GM23338 (cell line): ENCODE measurements at regions not wholly inside any gene's neighbourhood (a gene's known extent, or its start where the extent isn't known, plus 50 kb on each side); places are given as distances from the start of the nearest gene placed in this dataset.

Experiments used
- ATAC-seq: fragments of 200-7000 bp; cut with Tn5 transposase; 3 replicates; pipeline ENCODE4 v1.9.1; 2020
- DNase-seq: peaks from one replicate; pipeline ENCODE4 v3.0.0-alpha.2; 2015; ENCODE audit warnings: low spot score
- H2AFZ ChIP-seq: fragments of 200-600 bp; sonication (generic); 2 replicates; pipeline ENCODE4 v1.8.0; 2016; ENCODE audit warnings: antibody characterized with exemption, mild to moderate bottlenecking, moderate library complexity
- H3F3A ChIP-seq: fragments of 200-600 bp; sonication (generic); replicated peaks from 2 replicates; pipeline ENCODE4 v1.8.0; 2017; ENCODE audit warnings: antibody characterized with exemption, mixed run types, low read depth
- H3K27ac ChIP-seq: fragments of 200-600 bp; sonication (generic); 2 replicates; pipeline ENCODE4 v1.6.1; 2016; ENCODE audit warnings: low read depth
- H3K27me3 ChIP-seq: fragments of 200-600 bp; sonication (generic); 2 replicates; pipeline ENCODE4 v1.8.0; 2016; ENCODE audit warnings: mild to moderate bottlenecking, mixed run types, moderate library complexity; ENCODE audit not compliant: insufficient read depth
- H3K36me3 ChIP-seq: fragments of 200-600 bp; sonication (generic); 2 replicates; pipeline ENCODE4 v1.8.0; 2016; ENCODE audit warnings: mild to moderate bottlenecking; ENCODE audit not compliant: insufficient read depth
- H3K4me1 ChIP-seq: fragments of 200-600 bp; sonication (generic); 2 replicates; pipeline ENCODE4 v1.8.0; 2016; ENCODE audit warnings: mild to moderate bottlenecking, moderate library complexity; ENCODE audit not compliant: insufficient read depth
- H3K4me2 ChIP-seq: fragments of 200-600 bp; sonication (generic); 2 replicates; pipeline ENCODE4 v1.7.1; 2017; ENCODE audit warnings: mixed run types
- H3K4me3 ChIP-seq: fragments of 200-600 bp; sonication (generic); 2 replicates; pipeline ENCODE4 v1.6.1; 2016; ENCODE audit warnings: mixed run types
- H3K79me2 ChIP-seq: fragments of 200-600 bp; sonication (generic); replicated peaks from 2 replicates; pipeline ENCODE4 v1.8.0; 2017; ENCODE audit warnings: mild to moderate bottlenecking; ENCODE audit not compliant: insufficient read depth
- H3K9me2 ChIP-seq: fragments of 200-600 bp; sonication (generic); 2 replicates; pipeline ENCODE4 v1.8.0; 2017; ENCODE audit not compliant: insufficient read depth
- H4K20me1 ChIP-seq: fragments of 200-600 bp; sonication (generic); replicated peaks from 2 replicates; pipeline ENCODE4 v1.8.0; 2017; ENCODE audit warnings: mild to moderate bottlenecking; ENCODE audit not compliant: insufficient read depth
- H3K27ac Mint-ChIP-seq: 2 replicates; pipeline ENCODE4 v1.8.0; 2020; ENCODE audit warnings: inconsistent platforms, mild to moderate bottlenecking, moderate library complexity, mixed read lengths
- H3K27me3 Mint-ChIP-seq: 3 replicates; pipeline ENCODE4 v1.8.0; 2022; ENCODE audit warnings: low read depth, mild to moderate bottlenecking, moderate library complexity, mixed read lengths, inconsistent platforms; ENCODE audit not compliant: insufficient read depth, poor library complexity
- H3K36me3 Mint-ChIP-seq: 3 replicates; pipeline ENCODE4 v1.8.0; 2021; ENCODE audit warnings: low read depth, mild to moderate bottlenecking, inconsistent platforms, moderate library complexity, mixed read lengths
- H3K4me1 Mint-ChIP-seq: 3 replicates; pipeline ENCODE4 v1.8.0; 2020; ENCODE audit warnings: mild to moderate bottlenecking, inconsistent platforms, mixed read lengths
- H3K4me3 Mint-ChIP-seq: 3 replicates; pipeline ENCODE4 v1.8.0; 2021; ENCODE audit warnings: moderate library complexity, mild to moderate bottlenecking, inconsistent platforms, mixed read lengths
- H3K9me3 Mint-ChIP-seq: 3 replicates; pipeline ENCODE4 v1.8.0; 2020; ENCODE audit warnings: moderate library complexity, mild to moderate bottlenecking, inconsistent platforms, mixed read lengths
- CREB1 ChIP-seq: fragments of 250-450 bp; sonication (Bioruptor Pico); IDR thresholded peaks from 2 replicates; pipeline ENCODE4 v1.5.0; 2020; ENCODE audit warnings: low read depth, mild to moderate bottlenecking, moderate library complexity
- EZH2 ChIP-seq: fragments of 200-600 bp; sonication (generic); IDR thresholded peaks from one replicate; pipeline ENCODE4 v1.8.0; 2017; ENCODE audit warnings: antibody characterized with exemption, mild to moderate bottlenecking, low read depth; ENCODE audit not compliant: unreplicated experiment
- EZH2phosphoT487 ChIP-seq: fragments of 200-600 bp; sonication (generic); IDR thresholded peaks from one replicate; pipeline ENCODE4 v1.8.1; 2018; ENCODE audit warnings: antibody characterized with exemption; ENCODE audit not compliant: unreplicated experiment
- JUNB ChIP-seq: IDR thresholded peaks from one replicate; pipeline ENCODE4 v1.6.1; 2016; ENCODE audit warnings: antibody characterized with exemption; ENCODE audit not compliant: unreplicated experiment
- NANOG ChIP-seq: IDR thresholded peaks from 2 replicates; pipeline ENCODE4 v1.6.1; 2016; ENCODE audit warnings: antibody characterized with exemption, borderline replicate concordance
- POLR2AphosphoS5 ChIP-seq: IDR thresholded peaks from 2 replicates; pipeline ENCODE4 v1.6.1; 2016; ENCODE audit warnings: antibody characterized with exemption, low read depth
- STAT1 ChIP-seq: IDR thresholded peaks from one replicate; pipeline ENCODE4 v1.6.1; 2016; ENCODE audit warnings: antibody characterized with exemption; ENCODE audit not compliant: unreplicated experiment
- ZNF114 ChIP-seq: fragments of 250-450 bp; sonication (Bioruptor Pico); IDR thresholded peaks from 2 replicates; pipeline ENCODE4 v1.5.0; 2020; ENCODE audit warnings: mild to moderate bottlenecking, moderate library complexity
- ZNF331 ChIP-seq: fragments of 250-450 bp; sonication (Bioruptor Pico); IDR thresholded peaks from 2 replicates; pipeline ENCODE4 v1.5.0; 2020; ENCODE audit warnings: low read depth, mild to moderate bottlenecking, moderate library complexity
- TF ChIP-seq, protein P1 (sequence below): IDR thresholded peaks from 2 replicates; pipeline ENCODE4 v1.6.1; 2016; ENCODE audit warnings: antibody characterized with exemption
- TF ChIP-seq, protein P2 (sequence below), 2 experiments: fragments of 200-600 bp in 1 of 2; sonication (generic) in 1 of 2; conservative IDR thresholded peaks; 2 replicates each; pipeline versions ENCODE4 v1.5.1 to v1.6.1; 2016 to 2017; ENCODE audit warnings: antibody characterized with exemption in 2 of 2, low read depth in 2 of 2, mild to moderate bottlenecking in 2 of 2, moderate library complexity in 1 of 2
- TF ChIP-seq, protein P3 (sequence below): IDR thresholded peaks from one replicate; pipeline ENCODE4 v1.6.1; 2018; ENCODE audit warnings: antibody characterized with exemption; ENCODE audit not compliant: unreplicated experiment
- TF ChIP-seq, protein P4 (sequence below): fragments of 250-450 bp; sonication (Bioruptor Pico); IDR thresholded peaks from 2 replicates; pipeline ENCODE4 v1.5.0; 2020; ENCODE audit warnings: mild to moderate bottlenecking, moderate library complexity

DNA sequence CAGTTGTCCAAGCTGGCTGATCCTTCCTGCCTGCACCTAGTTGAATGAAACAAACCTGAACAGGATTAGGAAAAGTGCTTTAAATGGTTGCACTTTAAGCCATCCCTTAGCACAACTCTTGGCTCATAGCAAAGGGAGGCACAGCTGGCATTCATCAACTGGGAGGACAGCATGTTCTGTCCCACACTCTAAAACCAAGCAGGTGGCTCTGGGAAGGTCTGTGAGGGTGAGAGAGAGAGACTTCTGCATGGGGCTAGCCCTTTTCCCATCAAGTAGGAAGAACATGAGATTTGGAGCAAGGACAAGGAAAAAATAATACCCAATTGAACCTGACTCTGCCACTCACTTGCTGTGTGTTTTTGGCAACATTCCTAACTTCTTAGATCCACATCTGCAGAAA is 140.9 kb upstream of the CCL2 start:
- Mint-ChIP-seq H3K4me3 (no peak overlapping the region), H3K36me3 (no peaks in the 10 kb centered on the region), H3K27me3 (peaks cover 2% of the 10 kb centered on the region), H3K27ac (no peak overlapping the region), H3K9me3 (no peaks in the 10 kb centered on the region), H3K4me1 (peaks cover 5% of the 10 kb centered on the region)
- no peaks in the 10 kb centered on the region for H3F3A ChIP-seq
- no peaks in the 10 kb centered on the region for H3K27me3 ChIP-seq
- no peak overlapping the region for H2AFZ ChIP-seq
- H3K36me3 ChIP-seq, result no peaks in the 10 kb centered on the region
- no peaks in the 10 kb centered on the region for H3K4me1 ChIP-seq
- no peaks in the 10 kb centered on the region for H3K79me2 ChIP-seq
- no peak overlapping the region for H3K27ac ChIP-seq
- H4K20me1 ChIP-seq, result no peaks in the 10 kb centered on the region
- peaks cover 7% of the 10 kb centered on the region for H3K9me2 ChIP-seq
- TF ChIP-seq, protein P1, sequence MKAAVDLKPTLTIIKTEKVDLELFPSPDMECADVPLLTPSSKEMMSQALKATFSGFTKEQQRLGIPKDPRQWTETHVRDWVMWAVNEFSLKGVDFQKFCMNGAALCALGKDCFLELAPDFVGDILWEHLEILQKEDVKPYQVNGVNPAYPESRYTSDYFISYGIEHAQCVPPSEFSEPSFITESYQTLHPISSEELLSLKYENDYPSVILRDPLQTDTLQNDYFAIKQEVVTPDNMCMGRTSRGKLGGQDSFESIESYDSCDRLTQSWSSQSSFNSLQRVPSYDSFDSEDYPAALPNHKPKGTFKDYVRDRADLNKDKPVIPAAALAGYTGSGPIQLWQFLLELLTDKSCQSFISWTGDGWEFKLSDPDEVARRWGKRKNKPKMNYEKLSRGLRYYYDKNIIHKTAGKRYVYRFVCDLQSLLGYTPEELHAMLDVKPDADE, result no peak
- TF ChIP-seq POLR2AphosphoS5, result no peak
- TF ChIP-seq STAT1, result no peak
- TF ChIP-seq EZH2phosphoT487, result no peak
- TF ChIP-seq EZH2, result no peak
- TF ChIP-seq NANOG, result no peak
- TF ChIP-seq, protein P2, sequence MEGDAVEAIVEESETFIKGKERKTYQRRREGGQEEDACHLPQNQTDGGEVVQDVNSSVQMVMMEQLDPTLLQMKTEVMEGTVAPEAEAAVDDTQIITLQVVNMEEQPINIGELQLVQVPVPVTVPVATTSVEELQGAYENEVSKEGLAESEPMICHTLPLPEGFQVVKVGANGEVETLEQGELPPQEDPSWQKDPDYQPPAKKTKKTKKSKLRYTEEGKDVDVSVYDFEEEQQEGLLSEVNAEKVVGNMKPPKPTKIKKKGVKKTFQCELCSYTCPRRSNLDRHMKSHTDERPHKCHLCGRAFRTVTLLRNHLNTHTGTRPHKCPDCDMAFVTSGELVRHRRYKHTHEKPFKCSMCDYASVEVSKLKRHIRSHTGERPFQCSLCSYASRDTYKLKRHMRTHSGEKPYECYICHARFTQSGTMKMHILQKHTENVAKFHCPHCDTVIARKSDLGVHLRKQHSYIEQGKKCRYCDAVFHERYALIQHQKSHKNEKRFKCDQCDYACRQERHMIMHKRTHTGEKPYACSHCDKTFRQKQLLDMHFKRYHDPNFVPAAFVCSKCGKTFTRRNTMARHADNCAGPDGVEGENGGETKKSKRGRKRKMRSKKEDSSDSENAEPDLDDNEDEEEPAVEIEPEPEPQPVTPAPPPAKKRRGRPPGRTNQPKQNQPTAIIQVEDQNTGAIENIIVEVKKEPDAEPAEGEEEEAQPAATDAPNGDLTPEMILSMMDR (conservative IDR thresholded peaks at IDR 0.05; ENCODE audit: low read depth in 2 of 2), result no peak
- no peak for TF ChIP-seq JUNB
- TF ChIP-seq, protein P3, sequence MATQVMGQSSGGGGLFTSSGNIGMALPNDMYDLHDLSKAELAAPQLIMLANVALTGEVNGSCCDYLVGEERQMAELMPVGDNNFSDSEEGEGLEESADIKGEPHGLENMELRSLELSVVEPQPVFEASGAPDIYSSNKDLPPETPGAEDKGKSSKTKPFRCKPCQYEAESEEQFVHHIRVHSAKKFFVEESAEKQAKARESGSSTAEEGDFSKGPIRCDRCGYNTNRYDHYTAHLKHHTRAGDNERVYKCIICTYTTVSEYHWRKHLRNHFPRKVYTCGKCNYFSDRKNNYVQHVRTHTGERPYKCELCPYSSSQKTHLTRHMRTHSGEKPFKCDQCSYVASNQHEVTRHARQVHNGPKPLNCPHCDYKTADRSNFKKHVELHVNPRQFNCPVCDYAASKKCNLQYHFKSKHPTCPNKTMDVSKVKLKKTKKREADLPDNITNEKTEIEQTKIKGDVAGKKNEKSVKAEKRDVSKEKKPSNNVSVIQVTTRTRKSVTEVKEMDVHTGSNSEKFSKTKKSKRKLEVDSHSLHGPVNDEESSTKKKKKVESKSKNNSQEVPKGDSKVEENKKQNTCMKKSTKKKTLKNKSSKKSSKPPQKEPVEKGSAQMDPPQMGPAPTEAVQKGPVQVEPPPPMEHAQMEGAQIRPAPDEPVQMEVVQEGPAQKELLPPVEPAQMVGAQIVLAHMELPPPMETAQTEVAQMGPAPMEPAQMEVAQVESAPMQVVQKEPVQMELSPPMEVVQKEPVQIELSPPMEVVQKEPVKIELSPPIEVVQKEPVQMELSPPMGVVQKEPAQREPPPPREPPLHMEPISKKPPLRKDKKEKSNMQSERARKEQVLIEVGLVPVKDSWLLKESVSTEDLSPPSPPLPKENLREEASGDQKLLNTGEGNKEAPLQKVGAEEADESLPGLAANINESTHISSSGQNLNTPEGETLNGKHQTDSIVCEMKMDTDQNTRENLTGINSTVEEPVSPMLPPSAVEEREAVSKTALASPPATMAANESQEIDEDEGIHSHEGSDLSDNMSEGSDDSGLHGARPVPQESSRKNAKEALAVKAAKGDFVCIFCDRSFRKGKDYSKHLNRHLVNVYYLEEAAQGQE, result no peak
- TF ChIP-seq ZNF114, result no peak
- TF ChIP-seq ZNF331 (CRISPR knock-in tag), result no peak
- TF ChIP-seq CREB1 (CRISPR knock-in tag), result no peak
- TF ChIP-seq, protein P4, sequence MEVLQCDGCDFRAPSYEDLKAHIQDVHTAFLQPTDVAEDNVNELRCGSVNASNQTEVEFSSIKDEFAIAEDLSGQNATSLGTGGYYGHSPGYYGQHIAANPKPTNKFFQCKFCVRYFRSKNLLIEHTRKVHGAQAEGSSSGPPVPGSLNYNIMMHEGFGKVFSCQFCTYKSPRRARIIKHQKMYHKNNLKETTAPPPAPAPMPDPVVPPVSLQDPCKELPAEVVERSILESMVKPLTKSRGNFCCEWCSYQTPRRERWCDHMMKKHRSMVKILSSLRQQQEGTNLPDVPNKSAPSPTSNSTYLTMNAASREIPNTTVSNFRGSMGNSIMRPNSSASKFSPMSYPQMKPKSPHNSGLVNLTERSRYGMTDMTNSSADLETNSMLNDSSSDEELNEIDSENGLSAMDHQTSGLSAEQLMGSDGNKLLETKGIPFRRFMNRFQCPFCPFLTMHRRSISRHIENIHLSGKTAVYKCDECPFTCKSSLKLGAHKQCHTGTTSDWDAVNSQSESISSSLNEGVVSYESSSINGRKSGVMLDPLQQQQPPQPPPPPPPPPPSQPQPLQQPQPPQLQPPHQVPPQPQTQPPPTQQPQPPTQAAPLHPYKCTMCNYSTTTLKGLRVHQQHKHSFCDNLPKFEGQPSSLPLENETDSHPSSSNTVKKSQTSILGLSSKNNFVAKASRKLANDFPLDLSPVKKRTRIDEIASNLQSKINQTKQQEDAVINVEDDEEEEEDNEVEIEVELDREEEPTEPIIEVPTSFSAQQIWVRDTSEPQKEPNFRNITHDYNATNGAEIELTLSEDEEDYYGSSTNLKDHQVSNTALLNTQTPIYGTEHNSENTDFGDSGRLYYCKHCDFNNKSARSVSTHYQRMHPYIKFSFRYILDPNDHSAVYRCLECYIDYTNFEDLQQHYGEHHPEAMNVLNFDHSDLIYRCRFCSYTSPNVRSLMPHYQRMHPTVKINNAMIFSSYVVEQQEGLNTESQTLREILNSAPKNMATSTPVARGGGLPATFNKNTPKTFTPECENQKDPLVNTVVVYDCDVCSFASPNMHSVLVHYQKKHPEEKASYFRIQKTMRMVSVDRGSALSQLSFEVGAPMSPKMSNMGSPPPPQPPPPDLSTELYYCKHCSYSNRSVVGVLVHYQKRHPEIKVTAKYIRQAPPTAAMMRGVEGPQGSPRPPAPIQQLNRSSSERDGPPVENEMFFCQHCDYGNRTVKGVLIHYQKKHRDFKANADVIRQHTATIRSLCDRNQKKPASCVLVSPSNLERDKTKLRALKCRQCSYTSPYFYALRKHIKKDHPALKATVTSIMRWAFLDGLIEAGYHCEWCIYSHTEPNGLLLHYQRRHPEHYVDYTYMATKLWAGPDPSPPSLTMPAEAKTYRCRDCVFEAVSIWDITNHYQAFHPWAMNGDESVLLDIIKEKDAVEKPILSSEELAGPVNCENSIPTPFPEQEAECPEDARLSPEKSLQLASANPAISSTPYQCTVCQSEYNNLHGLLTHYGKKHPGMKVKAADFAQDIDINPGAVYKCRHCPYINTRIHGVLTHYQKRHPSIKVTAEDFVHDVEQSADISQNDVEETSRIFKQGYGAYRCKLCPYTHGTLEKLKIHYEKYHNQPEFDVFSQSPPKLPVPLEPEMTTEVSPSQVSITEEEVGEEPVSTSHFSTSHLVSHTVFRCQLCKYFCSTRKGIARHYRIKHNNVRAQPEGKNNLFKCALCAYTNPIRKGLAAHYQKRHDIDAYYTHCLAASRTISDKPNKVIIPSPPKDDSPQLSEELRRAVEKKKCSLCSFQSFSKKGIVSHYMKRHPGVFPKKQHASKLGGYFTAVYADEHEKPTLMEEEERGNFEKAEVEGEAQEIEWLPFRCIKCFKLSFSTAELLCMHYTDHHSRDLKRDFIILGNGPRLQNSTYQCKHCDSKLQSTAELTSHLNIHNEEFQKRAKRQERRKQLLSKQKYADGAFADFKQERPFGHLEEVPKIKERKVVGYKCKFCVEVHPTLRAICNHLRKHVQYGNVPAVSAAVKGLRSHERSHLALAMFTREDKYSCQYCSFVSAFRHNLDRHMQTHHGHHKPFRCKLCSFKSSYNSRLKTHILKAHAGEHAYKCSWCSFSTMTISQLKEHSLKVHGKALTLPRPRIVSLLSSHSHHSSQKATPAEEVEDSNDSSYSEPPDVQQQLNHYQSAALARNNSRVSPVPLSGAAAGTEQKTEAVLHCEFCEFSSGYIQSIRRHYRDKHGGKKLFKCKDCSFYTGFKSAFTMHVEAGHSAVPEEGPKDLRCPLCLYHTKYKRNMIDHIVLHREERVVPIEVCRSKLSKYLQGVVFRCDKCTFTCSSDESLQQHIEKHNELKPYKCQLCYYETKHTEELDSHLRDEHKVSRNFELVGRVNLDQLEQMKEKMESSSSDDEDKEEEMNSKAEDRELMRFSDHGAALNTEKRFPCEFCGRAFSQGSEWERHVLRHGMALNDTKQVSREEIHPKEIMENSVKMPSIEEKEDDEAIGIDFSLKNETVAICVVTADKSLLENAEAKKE (CRISPR knock-in tag), result no peak
- H3K4me2 ChIP-seq, result no peak overlapping the region
- H3K4me3 ChIP-seq, result no peak overlapping the region
- DNase-seq (no peak), ATAC-seq (no peak)
